H9 (cell line): ENCODE measurements at regions not wholly inside any gene's neighbourhood (a gene's known extent, or its start where the extent isn't known, plus 50 kb on each side); places are given as distances from the start of the nearest gene placed in this dataset.

Experiments
- DNase-seq: peaks from one replicate; pipeline ENCODE4 v3.0.0-alpha.2; 2017
- H2AFZ ChIP-seq: one replicate; pipeline ENCODE4 v1.6.1; 2013; ENCODE audit warnings: mild to moderate bottlenecking, low read length, control low read depth, moderate library complexity
- H2AK5ac ChIP-seq: 2 replicates; pipeline ENCODE4 v1.6.1; 2013; ENCODE audit warnings: low read length, control low read depth, mixed read lengths; ENCODE audit not compliant: insufficient read length
- H2BK120ac ChIP-seq: one replicate; pipeline ENCODE4 v1.6.1; 2013; ENCODE audit warnings: low read depth, mild to moderate bottlenecking, low read length, control low read depth, inconsistent platforms; ENCODE audit not compliant: poor library complexity, severe bottlenecking
- H2BK12ac ChIP-seq: 2 replicates; pipeline ENCODE4 v1.6.1; 2013; ENCODE audit warnings: low read length, control low read depth, mixed read lengths, low read depth; ENCODE audit not compliant: insufficient read length
- H2BK15ac ChIP-seq: 2 replicates; pipeline ENCODE4 v1.6.1; 2013; ENCODE audit warnings: low read depth, low read length, control low read depth
- H2BK20ac ChIP-seq: one replicate; pipeline ENCODE4 v1.6.1; 2013; ENCODE audit warnings: low read depth, mild to moderate bottlenecking, low read length, control low read depth, inconsistent platforms; ENCODE audit not compliant: poor library complexity, severe bottlenecking
- H2BK5ac ChIP-seq: 2 replicates; pipeline ENCODE4 v1.6.1; 2013; ENCODE audit warnings: low read length, control low read depth, mixed read lengths; ENCODE audit not compliant: insufficient read length
- H3K14ac ChIP-seq: 2 replicates; pipeline ENCODE4 v1.6.1; 2013; ENCODE audit warnings: low read length, control low read depth; ENCODE audit not compliant: insufficient read depth
- H3K18ac ChIP-seq: 2 replicates; pipeline ENCODE4 v1.6.1; 2013; ENCODE audit warnings: low read depth, mild to moderate bottlenecking, mixed read lengths, low read length, control low read depth; ENCODE audit not compliant: insufficient read length
- H3K23ac ChIP-seq: 2 replicates; pipeline ENCODE4 v1.6.1; 2013; ENCODE audit warnings: low read length, control low read depth, mixed read lengths, low read depth; ENCODE audit not compliant: insufficient read length
- H3K23me2 ChIP-seq: 2 replicates; pipeline ENCODE4 v1.6.1; 2013; ENCODE audit warnings: low read depth, mild to moderate bottlenecking, mixed read lengths, low read length, control low read depth; ENCODE audit not compliant: insufficient read length, poor library complexity, severe bottlenecking
- H3K27ac ChIP-seq: 2 replicates; pipeline ENCODE4 v1.5.1; 2013; ENCODE audit warnings: low read length, control low read depth, mixed read lengths, low read depth; ENCODE audit not compliant: insufficient read length
- H3K27me3 ChIP-seq: 2 replicates; pipeline ENCODE4 v1.6.1; 2013; ENCODE audit warnings: low read length, control low read depth, inconsistent platforms; ENCODE audit not compliant: insufficient read depth
- H3K4ac ChIP-seq: 2 replicates; pipeline ENCODE4 v1.6.1; 2013; ENCODE audit warnings: low read depth, mild to moderate bottlenecking, control low read depth, inconsistent platforms, low read length, moderate library complexity
- H3K4me1 ChIP-seq: 2 replicates; pipeline ENCODE4 v1.6.1; 2013; ENCODE audit warnings: low read length, control low read depth, inconsistent platforms; ENCODE audit not compliant: insufficient read depth
- H3K4me2 ChIP-seq: 2 replicates; pipeline ENCODE4 v1.6.1; 2013; ENCODE audit warnings: low read length, control low read depth, mixed read lengths; ENCODE audit not compliant: insufficient read length, insufficient read depth
- H3K56ac ChIP-seq: 2 replicates; pipeline ENCODE4 v1.6.1; 2013; ENCODE audit warnings: low read depth, mild to moderate bottlenecking, mixed read lengths, low read length, control low read depth; ENCODE audit not compliant: insufficient read length
- H3K79me1 ChIP-seq: 2 replicates; pipeline ENCODE4 v1.6.1; 2013; ENCODE audit warnings: low read depth, mild to moderate bottlenecking, moderate library complexity, low read length, control low read depth, inconsistent platforms; ENCODE audit not compliant: insufficient read depth, poor library complexity, severe bottlenecking
- H3K79me2 ChIP-seq: 2 replicates; pipeline ENCODE4 v1.6.1; 2013; ENCODE audit warnings: low read length, control low read depth, inconsistent platforms; ENCODE audit not compliant: insufficient read depth
- H3K9ac ChIP-seq: 2 replicates; pipeline ENCODE4 v1.6.1; 2013; ENCODE audit warnings: low read length, control low read depth, mixed read lengths; ENCODE audit not compliant: insufficient read length; ENCODE audit errors: extremely low read depth
- H3K9me3 ChIP-seq: one replicate; pipeline ENCODE4 v1.6.1; 2013; ENCODE audit warnings: low read depth, low read length, inconsistent platforms; ENCODE audit not compliant: control insufficient read depth
- H3T11ph ChIP-seq: one replicate; pipeline ENCODE4 v1.6.1; 2013; ENCODE audit warnings: mild to moderate bottlenecking, low read length, control low read depth, inconsistent platforms
- H4K20me1 ChIP-seq: one replicate; pipeline ENCODE4 v1.6.1; 2013; ENCODE audit not compliant: control insufficient read depth, insufficient read length, insufficient read depth
- H4K5ac ChIP-seq: 2 replicates; pipeline ENCODE4 v1.6.1; 2013; ENCODE audit warnings: low read depth, mild to moderate bottlenecking, mixed read lengths, low read length, control low read depth; ENCODE audit not compliant: insufficient read length
- H4K8ac ChIP-seq: replicated peaks from 2 replicates; pipeline ENCODE4 v1.6.1; 2013; ENCODE audit warnings: low read length, control low read depth, mixed read lengths, low read depth; ENCODE audit not compliant: insufficient read length
- H4K91ac ChIP-seq: 2 replicates; pipeline ENCODE4 v1.6.1; 2013; ENCODE audit warnings: low read depth, mild to moderate bottlenecking, moderate library complexity, mixed read lengths, low read length, control low read depth; ENCODE audit not compliant: insufficient read length
- H3K27ac Mint-ChIP-seq, 3 experiments: 2 replicates in 2 of 3; 3 replicates in 1 of 3; pipeline ENCODE4 v1.8.0; 2020 to 2021; ENCODE audit warnings: mixed read lengths in 3 of 3, mild to moderate bottlenecking in 1 of 3, moderate library complexity in 1 of 3
- H3K27me3 Mint-ChIP-seq: 2 replicates; pipeline ENCODE4 v1.8.0; 2021; ENCODE audit warnings: low read depth, mild to moderate bottlenecking, moderate library complexity, mixed read lengths
- H3K36me3 Mint-ChIP-seq, 3 experiments: 2 replicates in 2 of 3; 3 replicates in 1 of 3; pipeline ENCODE4 v1.8.0; 2020 to 2021; ENCODE audit warnings: low read depth in 3 of 3, mixed read lengths in 3 of 3; ENCODE audit not compliant: insufficient read depth in 1 of 3
- H3K4me1 Mint-ChIP-seq, 2 experiments: 2 replicates each; pipeline ENCODE4 v1.8.0; 2020; ENCODE audit warnings: mixed read lengths in 2 of 2
- H3K4me3 Mint-ChIP-seq, 2 experiments: 2 replicates in 1 of 2; 3 replicates in 1 of 2; pipeline ENCODE4 v1.8.0; 2020 to 2021; ENCODE audit warnings: mild to moderate bottlenecking in 2 of 2, mixed read lengths in 2 of 2, moderate library complexity in 1 of 2
- H3K9me3 Mint-ChIP-seq, 2 experiments: 2 replicates in 1 of 2; 3 replicates in 1 of 2; pipeline ENCODE4 v1.8.0; 2020; ENCODE audit warnings: mild to moderate bottlenecking in 2 of 2, mixed read lengths in 2 of 2, moderate library complexity in 1 of 2
- WGBS: extraction: QIAGEN DNeasy Blood & Tissue Kit; methylation state at CpG from one replicate; pipeline ENCODE4 v1.1.7; 2013; ENCODE audit warnings: missing lambda C conversion rate, low lambda C conversion rate, mixed read lengths; ENCODE audit not compliant: insufficient read length; ENCODE audit errors: extremely low coverage; 5-methylcytosine and 5-hydroxymethylcytosine counted together
- TF ChIP-seq, protein P1 (sequence below): fragments of 200-600 bp; sonication (generic); conservative IDR thresholded peaks from 3 replicates; pipeline ENCODE4 v1.8.0; 2021; ENCODE audit warnings: antibody characterized with exemption, mild to moderate bottlenecking

DNA sequence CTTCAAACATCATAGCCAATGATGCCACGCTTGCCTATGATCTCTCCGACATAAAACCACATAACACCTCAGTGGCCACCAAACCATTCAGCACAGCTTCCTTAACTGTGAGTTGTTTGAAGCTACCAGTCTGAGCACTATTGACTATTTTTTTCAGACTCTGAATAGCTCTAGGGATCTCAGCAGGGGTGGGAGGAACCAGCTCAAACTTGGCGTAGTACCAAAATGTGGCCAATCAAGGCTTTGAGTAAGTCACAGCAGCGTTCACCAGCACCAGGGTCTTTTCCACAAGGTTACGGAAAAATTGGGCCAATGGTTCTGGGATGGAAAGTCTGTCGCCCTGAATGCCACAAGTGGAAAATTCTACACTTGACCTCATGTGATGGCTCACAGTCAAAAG, 70.6 kb downstream of the SMPDL3A start:
- Histone ChIP-seq H2BK5ac (no peak overlapping the region), H4K5ac (no peak overlapping the region), H3T11ph (no peak overlapping the region), H3K27me3 (no peaks in the 10 kb centered on the region), H3K4me2 (no peak overlapping the region), H4K91ac (no peak overlapping the region), H3K27ac (no peak overlapping the region), H3K79me2 (no peaks in the 10 kb centered on the region), H3K23ac (no peak overlapping the region), H2BK120ac (no peak overlapping the region), H2BK12ac (no peak overlapping the region), H2BK15ac (no peak overlapping the region), H3K4ac (no peak overlapping the region), H3K4me1 (peaks cover 5% of the 10 kb centered on the region; the same call in 1 of the 2 replicates), H3K18ac (no peak overlapping the region), H2BK20ac (no peak overlapping the region), H3K14ac (no peak overlapping the region), H2AK5ac (no peak overlapping the region), H4K20me1 (no peaks in the 10 kb centered on the region), H3K9ac (no peak overlapping the region), H3K79me1 (no peaks in the 10 kb centered on the region), H4K8ac (no peak overlapping the region), H3K9me3 (no peaks in the 10 kb centered on the region), H3K56ac (no peak overlapping the region), H3K23me2 (no peaks in the 10 kb centered on the region), H2AFZ (no peak overlapping the region)
- Mint-ChIP-seq H3K9me3 (no peaks in the 10 kb centered on the region), H3K27me3 (peaks cover 7% of the 10 kb centered on the region), H3K36me3 (no peaks in the 10 kb centered on the region; a peak in 1 of 7 replicates), H3K27ac (no peak overlapping the region), H3K4me3 (no peak overlapping the region), H3K4me1 (peaks cover 8 to 9% of the 10 kb centered on the region in 2 experiments)
- WGBS = no CpG with 5 or more reads among the region's 6 CpGs
- TF ChIP-seq, protein P1, sequence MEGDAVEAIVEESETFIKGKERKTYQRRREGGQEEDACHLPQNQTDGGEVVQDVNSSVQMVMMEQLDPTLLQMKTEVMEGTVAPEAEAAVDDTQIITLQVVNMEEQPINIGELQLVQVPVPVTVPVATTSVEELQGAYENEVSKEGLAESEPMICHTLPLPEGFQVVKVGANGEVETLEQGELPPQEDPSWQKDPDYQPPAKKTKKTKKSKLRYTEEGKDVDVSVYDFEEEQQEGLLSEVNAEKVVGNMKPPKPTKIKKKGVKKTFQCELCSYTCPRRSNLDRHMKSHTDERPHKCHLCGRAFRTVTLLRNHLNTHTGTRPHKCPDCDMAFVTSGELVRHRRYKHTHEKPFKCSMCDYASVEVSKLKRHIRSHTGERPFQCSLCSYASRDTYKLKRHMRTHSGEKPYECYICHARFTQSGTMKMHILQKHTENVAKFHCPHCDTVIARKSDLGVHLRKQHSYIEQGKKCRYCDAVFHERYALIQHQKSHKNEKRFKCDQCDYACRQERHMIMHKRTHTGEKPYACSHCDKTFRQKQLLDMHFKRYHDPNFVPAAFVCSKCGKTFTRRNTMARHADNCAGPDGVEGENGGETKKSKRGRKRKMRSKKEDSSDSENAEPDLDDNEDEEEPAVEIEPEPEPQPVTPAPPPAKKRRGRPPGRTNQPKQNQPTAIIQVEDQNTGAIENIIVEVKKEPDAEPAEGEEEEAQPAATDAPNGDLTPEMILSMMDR = no peak
- DNase-seq = no peak
